Right renal cortex interstitium (tissue), 3 donors: ENCODE measurements at regions not wholly inside any gene's neighbourhood (a gene's known extent, or its start where the extent isn't known, plus 50 kb on each side); places are given as distances from the start of the nearest gene placed in this dataset.
"Not testable (repeated sequence)": the region's sequence is repeated elsewhere in the genome, so short reads cannot be mapped to it uniquely, and the experiment has no call there.

Experiments used
- DNase-seq, 3 donors: peaks; one replicate each; pipeline ENCODE4 v3.0.0-alpha.2; 2013; ENCODE audit warnings: low read depth in 3 of 3, low spot score in 2 of 3

DNA sequence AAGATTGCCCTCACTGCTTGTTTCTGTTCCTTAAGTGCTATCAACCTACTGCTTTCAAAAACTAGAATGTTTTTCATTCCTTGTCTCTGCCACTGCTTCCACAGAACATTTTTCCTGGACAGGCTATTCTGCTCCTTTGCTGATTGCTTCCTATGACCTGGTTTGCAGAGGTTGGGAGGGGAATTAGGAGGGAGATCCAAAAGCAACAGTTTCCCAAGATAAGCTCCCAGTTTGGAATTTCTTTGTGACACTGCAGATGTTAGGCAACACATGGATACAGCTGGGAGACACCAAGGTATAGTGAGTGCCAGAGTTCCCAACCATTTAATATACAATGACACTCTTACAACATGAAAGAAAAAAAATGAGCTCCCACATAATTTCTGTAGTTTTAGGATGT lies 1036.5 kb downstream of the ROBO2 start:
- no peak for DNase-seq

DNA sequence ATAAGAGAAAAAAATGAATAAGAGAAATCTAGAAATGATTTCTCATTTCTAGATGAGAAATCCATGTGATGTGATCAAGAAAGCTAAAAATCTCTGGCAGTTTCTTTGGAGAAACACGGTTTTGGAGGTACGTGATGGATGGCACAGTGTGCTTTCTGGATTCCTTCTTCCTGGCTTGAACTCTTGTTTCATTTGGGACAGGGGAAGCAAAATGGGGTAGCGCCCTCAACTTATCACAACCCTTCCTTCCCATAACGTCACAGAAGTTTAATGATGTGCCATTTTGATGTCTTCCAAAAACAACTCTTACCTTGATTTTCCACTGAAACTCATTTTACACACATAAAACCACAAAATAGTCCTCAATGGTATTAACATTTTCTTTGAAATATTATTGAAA lies 1037.3 kb downstream of the ROBO2 start:
- DNase-seq, result no peak

DNA sequence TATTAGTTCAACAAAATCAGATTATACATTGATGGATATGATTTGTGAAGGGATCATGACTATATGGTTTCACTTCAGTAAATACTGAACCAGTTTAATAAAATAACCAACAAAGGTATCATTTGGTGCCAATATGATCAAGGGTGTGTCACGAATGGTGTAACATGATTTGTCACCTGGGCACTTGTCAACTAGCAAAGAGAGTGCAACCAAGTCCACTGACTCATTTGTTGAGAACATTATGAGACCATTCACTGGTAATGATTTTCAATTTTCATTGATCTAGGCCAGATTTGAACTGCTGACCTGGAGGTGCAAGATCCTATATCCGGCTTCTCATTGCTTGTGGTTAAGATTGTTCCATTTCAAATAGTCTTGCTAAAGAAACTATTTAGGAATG lies 1037.9 kb downstream of the ROBO2 start:
- no peak for DNase-seq

DNA sequence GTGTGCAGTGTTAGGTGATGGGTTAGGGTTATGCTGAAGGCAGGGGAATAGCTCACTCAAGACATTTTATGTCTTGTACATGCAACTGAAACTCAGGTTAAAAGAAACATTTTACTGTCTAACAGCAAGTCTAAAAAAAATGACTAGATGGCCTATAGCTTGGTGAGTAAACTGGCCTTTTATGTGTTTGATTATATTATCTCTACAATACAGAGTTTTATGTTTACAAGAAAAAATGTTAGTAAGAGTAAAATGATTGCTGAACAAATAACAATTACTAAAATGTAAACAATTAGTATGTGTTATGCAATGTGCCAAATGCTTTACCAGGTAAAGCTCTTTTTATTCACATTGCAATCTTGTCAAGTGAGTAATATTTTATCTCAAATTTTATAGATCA lies 1039.6 kb downstream of the ROBO2 start:
- DNase-seq, result no peak

DNA sequence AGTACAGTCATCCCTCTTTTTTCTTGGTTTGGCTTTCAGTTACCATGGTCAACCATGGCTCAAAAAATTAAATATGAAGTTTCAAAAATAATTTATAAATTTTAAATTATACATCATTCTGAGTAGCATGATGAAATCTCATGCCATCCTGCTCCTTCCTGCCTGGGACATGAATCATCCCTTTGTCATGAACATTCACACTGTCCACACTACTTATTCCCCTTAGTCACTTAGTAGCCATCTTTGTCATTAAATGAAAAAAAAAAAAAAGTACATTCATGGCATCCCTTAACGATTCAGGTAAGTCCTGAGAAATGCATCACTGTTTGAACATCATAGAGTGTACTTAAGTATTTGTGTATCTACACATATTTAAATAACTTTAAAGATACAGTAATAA lies 1046.3 kb downstream of the ROBO2 start:
- DNase-seq, result no peak

DNA sequence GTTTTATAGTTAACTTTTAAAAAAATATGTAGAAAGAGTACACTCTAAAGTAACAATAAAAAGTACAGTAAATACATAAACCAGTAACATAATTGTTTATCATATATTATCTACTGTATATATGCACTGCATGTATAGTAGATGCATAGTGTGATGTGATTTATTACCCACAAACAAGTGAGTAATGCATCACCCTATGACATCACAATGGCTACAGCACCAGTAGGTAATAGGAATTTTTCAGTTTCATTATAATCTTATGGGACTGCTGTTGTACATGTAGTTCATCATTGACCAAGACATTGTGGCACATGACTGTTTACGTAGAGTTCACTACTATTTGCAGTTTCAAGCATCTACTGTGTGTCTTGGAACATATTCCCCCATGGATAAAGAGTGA lies 1047.2 kb downstream of the ROBO2 start:
- DNase-seq, result no peak

DNA sequence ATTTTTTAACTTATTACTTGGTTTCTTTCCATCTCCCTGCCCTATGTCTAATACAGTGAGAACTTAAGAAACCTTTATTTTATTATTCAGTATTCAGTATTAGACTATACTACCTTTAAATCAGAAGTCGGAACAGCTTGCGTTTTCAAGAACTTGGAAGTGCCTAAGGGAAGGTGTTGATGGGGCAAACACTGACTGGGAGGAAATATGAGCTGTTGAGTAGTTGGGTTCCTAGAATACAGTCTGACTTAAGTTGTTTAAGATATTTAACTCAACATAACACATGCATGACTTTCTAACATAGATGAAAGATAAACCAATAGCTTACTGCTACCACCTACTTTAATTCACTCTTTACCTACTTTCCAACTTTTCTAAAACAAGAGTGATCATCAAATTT lies 1048.1 kb downstream of the ROBO2 start:
- DNase-seq, result no peak

DNA sequence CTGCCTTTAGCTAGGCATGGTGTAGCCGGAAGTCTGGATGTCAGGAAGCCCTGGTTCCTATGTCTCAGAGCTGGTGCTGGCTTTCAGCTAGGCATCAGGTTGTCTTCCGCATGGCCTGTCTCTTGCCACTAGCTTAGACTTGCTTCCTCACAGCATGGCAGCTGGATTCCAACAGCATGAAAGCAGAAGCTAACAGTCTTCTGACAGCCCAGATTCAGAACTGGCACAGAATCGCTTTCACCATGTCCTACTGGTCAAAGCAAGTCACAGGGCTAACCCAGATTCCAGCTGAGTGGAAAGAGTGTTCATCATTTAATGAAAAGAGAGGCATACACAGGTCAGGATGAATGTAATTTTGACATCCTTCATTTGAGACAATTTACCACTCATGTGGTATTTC lies 1050.5 kb downstream of the ROBO2 start:
- no peak for DNase-seq

DNA sequence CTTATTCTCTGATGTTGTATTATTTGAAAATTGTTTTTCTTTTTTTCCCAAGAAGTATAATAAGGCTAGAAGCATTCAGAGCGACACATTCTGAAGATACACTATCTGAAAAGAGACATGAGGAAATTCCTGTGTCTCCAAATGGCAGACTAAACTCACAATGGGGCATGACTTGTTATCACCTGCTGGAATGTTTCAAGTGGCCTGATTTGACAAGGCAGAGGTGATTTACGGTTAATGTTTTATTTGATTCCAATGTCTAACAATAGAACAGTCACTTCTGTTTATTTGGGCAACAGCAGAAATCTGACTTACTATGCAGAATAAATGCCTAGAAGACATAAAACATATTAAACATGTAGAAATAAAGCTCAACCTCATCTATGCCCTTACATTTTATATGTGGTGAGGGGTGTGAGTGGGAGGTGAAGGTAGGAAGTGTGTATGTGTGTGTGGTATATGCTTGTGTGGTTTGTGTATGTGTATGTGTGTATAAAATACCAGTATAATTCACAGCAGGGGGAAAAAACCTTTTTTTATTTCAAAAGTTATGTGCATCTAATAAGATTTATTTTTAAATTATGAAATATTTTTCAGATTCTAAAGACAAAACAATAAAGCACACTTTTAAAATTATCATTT lies 1051.7 kb downstream of the ROBO2 start:
- DNase-seq, result no peak

DNA sequence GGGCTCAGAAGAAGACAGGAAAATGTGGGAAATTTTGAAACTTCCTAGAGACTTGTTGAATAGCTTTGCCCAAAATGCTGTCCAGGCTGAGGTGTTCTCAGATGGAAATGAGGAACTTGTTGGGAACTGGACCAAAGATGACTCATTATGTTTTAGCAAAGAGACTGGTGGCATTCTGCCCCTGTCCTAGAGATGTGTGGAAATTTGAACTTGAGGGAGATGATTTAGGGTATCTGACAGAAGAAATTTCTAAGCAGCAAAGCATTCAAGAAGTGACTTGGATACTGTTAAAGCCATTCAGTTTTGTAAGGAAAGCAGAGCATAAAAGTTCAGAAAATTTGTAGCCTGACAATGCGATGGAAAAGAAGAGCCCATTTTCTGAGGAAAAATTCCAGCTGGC lies 1052.7 kb downstream of the ROBO2 start:
- DNase-seq, result not testable (repeated sequence)

DNA sequence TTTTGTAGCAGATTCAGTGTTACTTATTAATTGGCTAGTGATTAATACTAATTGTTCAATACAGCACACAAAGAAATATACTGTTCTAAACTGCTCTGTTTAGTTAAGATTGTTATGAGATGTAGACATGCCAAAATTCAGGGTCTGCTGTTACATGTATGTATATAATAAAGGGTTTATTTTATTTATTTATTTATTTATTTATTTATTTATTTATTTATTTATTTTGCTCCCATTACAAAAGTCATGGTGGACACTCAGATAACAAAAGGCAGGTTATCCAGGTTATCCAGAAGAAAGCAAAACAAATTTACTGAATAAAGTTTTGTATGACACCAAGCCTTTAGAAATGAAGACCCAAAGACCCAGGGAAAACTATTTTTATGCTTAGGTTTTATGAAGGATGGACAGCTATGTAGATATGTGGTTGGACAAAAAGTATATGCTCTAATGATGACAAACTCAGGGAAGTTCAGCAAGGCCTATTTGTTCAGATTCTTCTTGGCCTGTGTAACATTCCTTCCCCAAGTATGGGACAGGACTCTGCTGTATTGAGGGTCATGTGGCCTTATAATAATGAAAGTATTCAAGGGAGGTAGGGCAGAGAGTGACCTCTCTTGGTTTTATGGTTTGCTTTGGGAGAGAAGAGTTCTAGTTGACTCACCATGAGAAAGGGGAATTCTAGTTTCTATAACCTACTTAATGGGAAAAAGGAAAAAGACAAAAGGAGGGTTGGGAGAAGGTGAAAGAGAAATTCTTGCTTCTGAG lies 1056.8 kb downstream of the ROBO2 start:
- DNase-seq, result no peak

DNA sequence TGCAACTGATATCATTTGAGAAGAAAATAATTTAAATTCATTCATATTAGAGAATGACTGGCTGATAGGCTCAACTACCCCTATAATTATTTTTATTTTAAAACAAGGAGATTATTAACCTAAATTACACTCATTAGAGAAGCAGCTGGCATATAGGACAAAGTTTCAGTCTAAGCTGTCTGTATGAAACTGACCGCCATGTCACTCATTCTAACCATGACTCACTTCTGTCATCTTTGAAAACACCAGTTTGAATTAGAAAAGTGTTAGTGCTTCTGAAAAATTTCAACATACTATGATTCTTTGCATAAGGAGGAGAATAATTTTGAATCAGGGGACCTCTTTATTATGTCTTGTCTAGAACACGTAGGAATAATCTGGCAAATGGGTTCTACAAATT lies 1058.5 kb downstream of the ROBO2 start:
- DNase-seq, result no peak

DNA sequence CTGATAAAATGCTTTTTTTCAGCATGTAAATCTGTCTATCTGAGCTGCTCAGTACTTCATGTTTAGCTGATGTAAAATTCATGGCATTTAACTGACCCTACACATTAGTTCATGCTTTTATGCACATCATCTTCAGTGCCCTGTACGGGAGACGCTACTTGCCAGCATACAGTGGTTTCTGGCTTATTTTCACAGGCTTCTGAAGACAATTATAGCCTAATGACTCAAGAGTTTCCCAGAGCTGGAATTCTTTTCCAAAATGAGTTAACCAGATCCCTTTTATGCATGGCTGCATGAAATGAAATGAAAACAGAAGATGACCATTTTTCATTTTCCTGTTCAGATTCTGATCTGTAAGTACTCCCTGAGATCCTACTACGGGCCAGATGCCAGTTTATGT lies 1061.5 kb downstream of the ROBO2 start:
- DNase-seq, result no peak

DNA sequence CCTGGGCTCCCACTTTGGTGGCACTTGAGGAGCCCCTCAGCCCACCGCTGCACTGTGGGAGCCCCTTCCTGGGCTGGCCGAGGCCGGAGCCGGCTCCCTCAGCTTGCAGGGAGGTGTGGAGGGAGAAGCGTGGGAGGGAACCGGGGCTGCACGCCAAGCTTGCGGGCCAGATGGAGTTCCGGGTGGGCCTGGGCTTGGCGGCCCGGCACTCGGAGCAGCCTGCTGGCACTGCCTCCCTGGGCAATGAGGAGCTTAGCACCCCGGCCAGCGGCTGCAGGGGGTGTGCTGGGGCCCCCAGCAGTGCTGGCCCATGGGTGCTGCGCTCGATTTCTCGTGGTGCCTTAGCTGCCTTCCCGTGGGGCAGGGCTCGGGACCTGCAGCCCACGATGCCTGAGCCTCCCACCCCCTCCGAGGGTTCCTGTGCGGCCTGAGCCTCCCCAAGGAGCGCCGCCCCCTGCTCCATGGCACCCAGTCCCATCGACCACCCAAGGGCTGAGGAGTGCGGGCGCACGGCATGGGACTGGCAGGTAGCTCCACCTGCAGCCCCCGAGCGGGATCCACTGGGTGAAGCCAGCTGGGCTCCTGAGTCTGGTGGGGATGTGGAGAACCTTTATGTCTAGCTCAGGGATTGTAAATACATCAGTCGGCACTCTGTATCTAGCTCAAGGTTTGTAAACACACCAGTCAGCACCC lies 1068.5 kb downstream of the ROBO2 start:
- DNase-seq, result not testable (repeated sequence)

DNA sequence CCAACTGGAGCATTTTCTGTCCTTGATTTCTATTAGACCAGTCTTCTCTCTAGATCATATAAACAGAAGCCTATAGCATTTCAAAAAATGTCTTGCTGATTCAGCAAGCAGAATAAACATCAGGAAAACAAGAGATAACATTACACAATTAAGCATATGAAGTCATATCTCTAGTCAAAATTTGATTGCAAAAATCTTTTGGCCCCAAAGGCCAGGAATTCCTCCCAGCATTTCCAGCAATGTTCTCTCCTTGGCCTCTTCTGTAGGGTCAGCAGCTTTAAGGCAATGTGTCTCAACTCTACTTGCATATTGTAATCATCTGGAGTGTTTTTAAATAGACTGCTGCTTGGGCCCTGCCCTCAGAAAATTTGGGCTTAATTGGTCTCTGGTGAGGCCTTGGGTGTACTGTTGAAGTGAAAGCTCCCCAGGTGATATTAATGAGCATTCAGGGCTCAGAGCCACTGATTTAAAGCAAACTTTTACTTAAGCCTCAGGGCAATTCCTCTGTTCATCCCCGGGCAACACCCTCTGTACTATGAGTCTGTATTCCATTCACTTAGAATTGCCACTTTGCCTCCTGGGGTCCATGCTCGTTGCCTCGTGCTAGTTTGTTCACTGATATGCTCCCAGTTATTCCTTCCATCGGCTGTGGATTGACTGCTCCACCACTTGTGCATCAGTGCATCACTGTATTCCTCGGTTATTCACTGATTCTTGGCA lies 1072.6 kb downstream of the ROBO2 start:
- DNase-seq, result no peak

DNA sequence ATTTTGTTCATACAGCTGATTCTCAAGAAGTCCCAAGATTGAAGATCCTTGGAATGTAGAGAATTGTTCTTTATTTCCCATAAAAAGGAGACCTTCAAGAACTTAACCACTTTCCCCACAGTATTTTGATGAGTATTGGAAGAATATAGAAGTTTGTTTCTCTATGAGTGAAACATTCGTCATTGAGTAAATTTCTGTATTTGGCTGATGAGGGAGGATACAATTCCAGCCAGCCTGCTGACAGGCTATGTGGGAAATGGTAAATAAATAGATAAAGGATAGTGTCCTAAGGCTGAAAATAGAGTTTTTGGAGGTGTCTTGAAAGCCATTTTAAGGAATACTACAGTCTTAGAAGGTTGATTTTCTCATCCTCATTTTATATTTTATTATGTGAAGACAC lies 1076.1 kb downstream of the ROBO2 start:
- DNase-seq, result no peak

DNA sequence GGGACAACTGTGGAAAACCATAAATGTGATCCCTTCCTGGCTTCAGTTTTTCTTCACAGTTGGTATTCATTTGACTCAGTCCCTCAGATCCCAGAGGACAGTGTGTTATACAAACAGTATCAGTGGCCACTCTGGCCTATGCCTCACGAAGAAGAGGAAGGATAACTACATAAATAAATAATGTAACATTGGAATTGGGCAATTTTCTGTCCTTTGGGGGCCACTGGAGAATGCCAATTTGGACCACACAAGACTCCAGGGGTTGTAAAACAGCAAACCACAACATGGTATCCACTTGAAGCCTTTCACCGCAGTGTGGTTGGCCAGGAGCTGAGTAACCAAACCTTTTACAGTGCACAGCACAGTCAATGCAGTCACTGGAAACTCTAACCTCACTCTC lies 1077.0 kb downstream of the ROBO2 start:
- no peak for DNase-seq

DNA sequence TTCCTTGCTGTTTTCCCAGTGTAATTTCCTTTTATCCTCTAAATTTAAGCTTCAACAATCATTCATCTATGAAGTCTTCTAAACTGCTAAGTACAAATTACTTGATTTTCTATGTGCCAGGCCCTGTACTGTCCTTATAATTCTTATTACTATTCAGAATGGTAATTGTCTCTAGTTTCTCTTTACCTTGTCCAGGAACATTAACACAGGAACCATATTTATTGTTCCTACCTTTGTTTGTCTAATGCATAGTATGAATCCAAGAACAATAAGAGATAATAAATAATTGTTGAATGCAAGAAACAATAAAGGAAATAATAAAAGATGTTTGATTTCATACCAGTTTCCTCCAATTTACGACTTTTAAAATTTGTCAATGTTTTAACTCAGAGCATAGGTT lies 1083.2 kb downstream of the ROBO2 start:
- DNase-seq, result no peak

DNA sequence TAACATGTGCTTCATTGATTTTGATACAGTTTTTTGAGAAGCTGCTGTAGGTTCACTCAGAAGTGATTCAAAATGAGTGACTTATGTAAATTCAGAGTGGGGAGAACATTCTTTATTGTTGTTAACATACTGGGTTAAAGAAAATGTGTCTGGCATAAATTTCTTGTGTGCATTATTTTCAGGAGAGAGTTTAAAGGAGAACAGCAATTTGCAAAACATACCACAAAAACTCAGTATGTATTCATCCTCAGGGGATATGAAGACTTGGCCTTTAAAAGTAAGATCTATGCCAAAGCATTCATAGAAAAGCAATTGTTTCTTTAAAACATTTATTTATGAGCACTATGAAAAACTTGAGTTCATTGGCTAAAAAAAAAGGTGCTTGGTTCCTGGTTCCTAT lies 1089.8 kb downstream of the ROBO2 start:
- no peak for DNase-seq

DNA sequence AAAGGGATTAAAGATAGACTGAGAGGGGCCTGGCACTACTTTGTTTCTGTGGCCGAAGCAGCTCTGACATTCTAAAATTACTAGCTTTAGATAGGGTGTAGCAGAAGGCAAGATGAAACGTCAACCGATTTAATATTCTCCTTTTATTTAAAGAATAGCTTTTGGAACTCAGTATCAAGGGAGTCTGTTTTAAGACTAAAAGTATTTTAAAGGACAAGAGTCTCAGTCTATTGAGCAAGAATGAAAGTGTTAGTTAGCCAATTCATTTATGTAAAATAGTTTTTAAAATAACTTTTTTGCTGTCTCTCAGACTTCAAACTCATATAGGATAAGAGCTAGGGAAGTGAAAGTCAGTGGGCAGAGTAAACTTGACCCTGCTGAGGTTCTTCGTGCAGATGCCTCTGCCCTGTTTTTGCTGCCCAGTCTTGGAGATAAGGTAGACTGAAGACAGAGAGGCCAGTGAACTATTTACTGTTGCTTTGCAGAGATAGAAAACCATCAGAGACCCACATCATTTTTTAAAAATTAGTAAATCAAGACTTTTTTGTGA lies 1090.9 kb downstream of the ROBO2 start:
- no peak for DNase-seq

DNA sequence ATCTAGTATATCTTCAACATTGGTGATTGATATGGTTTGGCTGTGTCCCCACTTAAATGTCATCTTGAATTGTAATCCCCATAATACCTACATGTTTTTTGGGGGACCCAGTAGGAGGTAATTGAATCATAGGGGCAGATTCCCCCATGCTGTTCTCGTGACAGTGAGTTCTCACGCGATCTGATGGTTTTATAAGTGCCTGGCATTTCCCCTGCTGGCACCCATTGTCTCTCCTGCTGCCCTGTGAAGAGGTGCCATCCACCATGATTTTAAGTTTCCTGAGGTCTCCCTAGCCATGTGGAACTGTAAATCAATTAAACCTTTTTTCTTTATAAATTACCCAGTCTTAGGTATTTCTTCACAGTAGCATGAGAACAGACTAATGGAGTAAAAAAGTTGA lies 1094.6 kb downstream of the ROBO2 start:
- DNase-seq, result no peak
